Epithelial cell of proximal tubule (primary cell): ENCODE measurements at regions not wholly inside any gene's neighbourhood (a gene's known extent, or its start where the extent isn't known, plus 50 kb on each side); places are given as distances from the start of the nearest gene placed in this dataset.

Source experiments
- DNase-seq: peaks from one replicate; pipeline ENCODE4 v3.0.0-alpha.2; 2011; ENCODE audit warnings: low read depth
- H3K4me3 ChIP-seq: 2 replicates; pipeline ENCODE4 v1.5.1; 2011; ENCODE audit warnings: low read depth, mild to moderate bottlenecking, low read length
- CTCF ChIP-seq: conservative IDR thresholded peaks from 2 replicates; pipeline ENCODE4 v1.5.1; 2012; ENCODE audit warnings: low read depth, mild to moderate bottlenecking, low read length

DNA sequence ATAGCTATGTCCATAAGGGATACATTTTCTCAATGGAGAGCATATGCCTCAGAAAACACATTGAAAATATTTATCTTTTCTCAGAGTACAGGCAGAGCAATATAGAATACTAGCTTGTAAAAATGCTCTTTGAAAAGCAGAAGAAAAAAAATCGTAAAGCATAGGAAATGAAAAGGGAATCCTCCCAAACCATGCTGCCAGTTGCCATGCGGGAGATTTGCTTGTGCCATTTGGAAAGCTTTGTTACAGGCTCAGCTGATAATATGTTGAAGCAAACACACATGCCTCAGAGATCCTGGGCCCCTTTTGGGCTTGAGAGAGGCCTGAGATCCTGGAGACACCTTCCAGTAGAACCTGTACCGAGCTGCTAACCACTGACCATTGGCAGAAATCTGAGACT, 697.1 kb downstream of the BCL11A start:
- TF ChIP-seq CTCF: no peak
- H3K4me3 ChIP-seq: no peak overlapping the region
- DNase-seq: no peak

DNA sequence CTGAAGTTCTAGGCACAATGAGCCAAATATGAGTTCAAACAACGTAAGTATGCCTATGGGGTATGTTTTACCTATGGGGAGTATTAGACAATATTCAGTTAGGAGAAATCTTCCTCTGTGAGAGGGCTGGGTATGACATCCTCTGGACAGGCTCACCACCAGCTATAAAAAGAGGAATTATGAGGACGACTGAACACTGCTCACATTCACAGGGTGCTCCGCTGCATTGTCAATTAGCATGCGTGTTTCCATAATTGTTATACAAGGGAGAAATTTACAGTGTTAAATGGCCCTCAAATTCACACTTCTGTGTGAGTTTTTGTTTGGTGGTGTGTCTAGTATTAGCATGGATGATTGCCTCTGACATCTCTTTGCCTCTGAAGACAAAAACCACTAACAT, 700.4 kb downstream of the BCL11A start:
- TF ChIP-seq CTCF: no peak
- H3K4me3 ChIP-seq: no peak overlapping the region
- DNase-seq: no peak

GRCh38 chr2:59851836-59852475, 701.5 kb downstream of the BCL11A start:
- no peak for DNase-seq
- H3K4me3 ChIP-seq: no peak overlapping the region
- no peak for TF ChIP-seq CTCF

DNA sequence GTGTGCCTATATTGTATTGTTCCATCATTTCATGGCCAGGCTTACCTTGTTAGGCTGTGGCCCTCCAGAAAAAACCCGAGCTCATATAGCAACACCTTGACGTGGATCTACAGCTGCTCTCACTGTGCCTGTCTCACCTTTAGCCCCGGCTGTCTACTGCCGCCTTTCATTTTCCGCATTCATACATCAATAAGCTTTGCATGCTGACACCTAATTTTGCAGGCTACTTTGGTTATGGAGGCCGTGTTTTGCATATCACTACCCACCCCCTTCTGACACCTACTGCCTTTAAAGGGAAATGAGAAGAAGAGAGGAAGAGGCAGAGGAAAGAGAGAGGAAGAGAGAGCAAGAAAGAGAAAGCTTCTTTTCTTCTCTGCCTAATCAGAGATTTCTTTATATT, 702.9 kb downstream of the BCL11A start:
- no peak overlapping the region for H3K4me3 ChIP-seq
- no peak for TF ChIP-seq CTCF
- DNase-seq: no peak

DNA sequence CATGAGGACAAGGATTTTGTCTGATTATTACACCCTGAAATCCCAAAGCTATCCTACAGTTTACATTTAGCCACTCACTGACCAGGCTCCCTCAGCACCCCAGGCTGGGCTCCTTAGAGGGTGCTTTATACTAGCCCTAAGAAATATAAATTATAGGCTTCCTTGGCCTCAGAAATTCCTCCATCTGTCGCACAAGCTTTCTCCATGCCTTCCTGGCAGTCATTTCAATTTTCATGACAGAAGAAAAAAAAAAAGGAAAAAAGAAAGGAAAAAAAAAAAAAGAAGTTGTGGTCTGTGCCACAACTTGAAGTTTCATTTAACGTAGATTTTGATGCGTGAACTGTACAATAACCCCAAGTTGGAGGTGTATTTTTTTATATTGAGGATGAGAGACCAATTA, 719.5 kb downstream of the BCL11A start:
- H3K4me3 ChIP-seq: no peak overlapping the region
- TF ChIP-seq CTCF: no peak
- DNase-seq: no peak

DNA sequence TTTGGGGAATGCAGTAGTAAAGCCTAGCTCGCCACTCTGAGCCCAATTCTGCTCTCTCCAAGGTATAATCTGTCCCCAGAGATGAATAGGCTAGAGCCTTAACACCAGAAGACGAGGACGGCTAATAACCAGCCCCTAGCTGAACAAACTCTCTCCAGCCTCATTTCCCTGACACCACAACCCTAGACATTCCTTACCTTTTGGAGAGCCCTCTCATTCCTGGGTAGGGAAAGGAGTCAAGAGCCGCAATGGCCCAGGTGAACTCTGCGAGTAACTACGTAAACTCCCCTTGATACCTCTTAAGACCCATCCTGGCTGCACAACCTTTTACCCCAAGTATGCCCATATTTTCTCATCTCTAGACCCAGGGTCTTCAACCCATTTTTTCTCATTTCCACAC, 722.9 kb downstream of the BCL11A start:
- H3K4me3 ChIP-seq: no peak overlapping the region
- no peak for DNase-seq
- no peak for TF ChIP-seq CTCF

GRCh38 chr2:59827677-59828076, 725.8 kb downstream of the BCL11A start:
- TF ChIP-seq CTCF: no peak
- DNase-seq: no peak
- no peak overlapping the region for H3K4me3 ChIP-seq
